NCI-H69 (cell line): ENCODE measurements at regions not wholly inside any gene's neighbourhood (a gene's known extent, or its start where the extent isn't known, plus 50 kb on each side); places are given as distances from the start of the nearest gene placed in this dataset.
A peak's percentile ranks its signal among the peaks of the same experiment; 100 is the strongest.
"Not testable (repeated sequence)": the region's sequence is repeated elsewhere in the genome, so short reads cannot be mapped to it uniquely, and the experiment has no call there.

Experiments
- DNase-seq: peaks from one replicate; lab custom pipeline; 2025; lab: John Stamatoyannopoulos, UW

- DNase-seq, result no peak
Measured at GRCh38 chr11:33463059-33463458, 205.9 kb downstream of the HIPK3 start.

GRCh38 chr11:33461369-33462125 is 204.4 kb downstream of the HIPK3 start:
- peak; percentile 85 for DNase-seq

GRCh38 chr11:33457948-33458347 is 200.8 kb downstream of the HIPK3 start:
- no peak for DNase-seq

- DNase-seq, result peak; percentile 64
Measured at GRCh38 chr11:33455867-33456463, 198.8 kb downstream of the HIPK3 start.

- peak; percentile 98 for DNase-seq
Measured at GRCh38 chr11:33454264-33454663, 197.1 kb downstream of the HIPK3 start.

- DNase-seq, result peak; percentile 27
Measured at GRCh38 chr11:33452836-33453624, 195.8 kb downstream of the HIPK3 start.

- peak; percentile 68 for DNase-seq
Measured at GRCh38 chr11:33451364-33451763, 194.2 kb downstream of the HIPK3 start.

- peak; percentile 63 for DNase-seq
Measured at GRCh38 chr11:33449798-33450197, 192.6 kb downstream of the HIPK3 start.

- DNase-seq, result no peak
Measured at GRCh38 chr11:33448461-33449130, 191.4 kb downstream of the HIPK3 start.

GRCh38 chr11:33445761-33446161 is 188.6 kb downstream of the HIPK3 start:
- no peak for DNase-seq

- DNase-seq, result no peak
Measured at GRCh38 chr11:33444835-33445594, 187.8 kb downstream of the HIPK3 start.

GRCh38 chr11:33443684-33444083 is 186.5 kb downstream of the HIPK3 start:
- no peak for DNase-seq

GRCh38 chr11:33438301-33438700 is 181.1 kb downstream of the HIPK3 start:
- DNase-seq, result no peak

GRCh38 chr11:33437529-33437928 is 180.3 kb downstream of the HIPK3 start:
- no peak for DNase-seq

GRCh38 chr11:33435216-33435615 is 178.0 kb downstream of the HIPK3 start:
- no peak for DNase-seq

GRCh38 chr11:33434294-33434693 is 177.1 kb downstream of the HIPK3 start:
- DNase-seq, result no peak

- DNase-seq, result not testable (repeated sequence)
Measured at GRCh38 chr11:33428435-33428834, 171.3 kb downstream of the HIPK3 start.

GRCh38 chr11:33420959-33421566 is 163.9 kb downstream of the HIPK3 start:
- DNase-seq, result peak; percentile 44

- DNase-seq, result no peak
Measured at GRCh38 chr11:33419924-33420323, 162.7 kb downstream of the HIPK3 start.

GRCh38 chr11:33417121-33417520 is 159.9 kb downstream of the HIPK3 start:
- DNase-seq, result no peak

- no peak for DNase-seq
Measured at GRCh38 chr11:33413301-33413700, 156.1 kb downstream of the HIPK3 start.
